Rectal smooth muscle tissue (tissue), 1 donor: ENCODE measurements at regions not wholly inside any gene's neighbourhood (a gene's known extent, or its start where the extent isn't known, plus 50 kb on each side); places are given as distances from the start of the nearest gene placed in this dataset.

ENCODE experiments used
- H3K27ac ChIP-seq: one replicate; pipeline ENCODE4 v1.7.0; 2013; ENCODE audit warnings: low read depth, low read length, inconsistent platforms
- H3K27me3 ChIP-seq: one replicate; pipeline ENCODE4 v1.7.0; 2013; ENCODE audit warnings: low read length; ENCODE audit not compliant: control insufficient read depth, insufficient read depth
- H3K36me3 ChIP-seq: one replicate; pipeline ENCODE4 v1.7.0; 2013; ENCODE audit warnings: low read length; ENCODE audit not compliant: control insufficient read depth, insufficient read depth
- H3K4me1 ChIP-seq: one replicate; pipeline ENCODE4 v1.7.0; 2013; ENCODE audit warnings: low read length; ENCODE audit not compliant: control insufficient read depth, insufficient read depth
- H3K4me3 ChIP-seq: one replicate; pipeline ENCODE4 v1.7.0; 2013; ENCODE audit warnings: low read length
- H3K9ac ChIP-seq: one replicate; pipeline ENCODE4 v1.7.0; 2013; ENCODE audit warnings: low read length

DNA sequence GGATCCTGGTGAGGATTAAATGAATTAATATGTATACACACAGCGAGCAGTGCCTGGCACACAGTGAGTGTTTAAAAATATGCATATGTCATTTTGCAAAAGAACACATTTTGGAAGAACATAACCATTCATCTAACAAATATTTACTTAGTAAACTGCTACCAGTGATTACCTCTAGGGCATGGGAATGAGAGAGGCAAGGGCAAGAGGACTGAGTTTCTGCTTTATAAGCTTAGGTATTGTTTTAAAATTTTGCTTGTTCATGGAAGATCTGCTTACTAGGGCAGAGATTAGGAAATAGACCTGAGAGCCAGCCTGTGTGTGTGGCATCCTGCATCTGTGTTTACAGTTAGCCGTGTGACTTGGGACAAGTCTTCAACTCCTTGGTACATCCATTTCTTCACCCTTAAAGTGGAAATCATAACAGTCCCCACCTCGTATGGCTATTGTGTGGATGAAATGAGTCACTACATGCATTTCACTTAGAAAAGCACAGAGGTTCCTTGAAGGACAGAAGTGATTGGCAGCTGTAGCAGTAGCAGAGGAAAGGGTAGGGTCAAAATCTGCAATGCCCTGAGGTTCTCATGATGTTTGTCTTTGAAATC is 198.5 kb upstream of the FMN2 start:
- Histone ChIP-seq H3K36me3 (no peaks in the 10 kb centered on the region), H3K27me3 (no peaks in the 10 kb centered on the region), H3K27ac (peak overlapping the region; percentile 23), H3K4me3 (no peak overlapping the region), H3K9ac (no peak overlapping the region), H3K4me1 (peaks cover 8% of the 10 kb centered on the region)

DNA sequence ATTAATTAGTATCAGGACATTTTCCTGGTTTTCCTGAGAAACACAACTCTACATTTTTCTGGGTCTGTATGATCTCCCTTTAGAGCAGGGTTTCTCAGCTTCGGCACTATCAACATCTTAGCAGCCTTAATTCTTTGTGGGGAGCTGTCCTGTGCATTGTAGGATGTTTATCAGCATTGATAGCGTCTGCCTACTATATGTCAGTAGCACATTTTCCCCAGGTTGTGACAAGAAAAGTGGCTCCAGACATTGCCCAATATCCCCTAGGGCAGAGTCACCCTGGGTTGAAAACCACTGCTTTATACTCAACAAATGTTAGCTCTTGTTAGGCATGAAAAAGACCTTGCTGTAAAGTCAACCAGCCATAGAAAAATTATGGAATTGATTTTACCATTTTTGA is 195.1 kb upstream of the FMN2 start:
- no peaks in the 10 kb centered on the region for H3K36me3 ChIP-seq
- H3K9ac ChIP-seq: no peak overlapping the region
- H3K27ac ChIP-seq: no peak overlapping the region
- peaks cover 8% of the 10 kb centered on the region for H3K4me1 ChIP-seq
- H3K4me3 ChIP-seq: no peak overlapping the region
- no peaks in the 10 kb centered on the region for H3K27me3 ChIP-seq

DNA sequence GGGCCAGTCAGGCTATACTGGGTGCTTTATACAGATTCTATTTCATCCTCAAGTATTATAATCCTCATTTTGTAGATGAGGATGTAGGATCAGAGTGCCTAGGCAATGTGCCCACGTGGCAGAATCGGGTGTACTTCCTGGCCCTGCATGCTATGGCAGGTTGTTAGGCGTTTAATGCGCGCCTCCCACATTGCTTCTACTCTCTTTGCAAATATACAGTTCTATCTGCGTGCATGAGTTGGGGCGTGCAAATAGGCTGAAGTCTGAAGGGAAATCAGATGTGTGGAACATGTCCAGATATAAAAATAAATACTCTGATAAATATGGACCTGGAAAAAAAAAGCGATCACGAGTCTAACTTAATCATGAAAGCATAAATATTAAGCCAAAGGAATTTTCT is 194.7 kb upstream of the FMN2 start:
- H3K27me3 ChIP-seq: no peaks in the 10 kb centered on the region
- H3K4me1 ChIP-seq: peaks cover 8% of the 10 kb centered on the region
- no peaks in the 10 kb centered on the region for H3K36me3 ChIP-seq
- no peak overlapping the region for H3K4me3 ChIP-seq
- no peak overlapping the region for H3K9ac ChIP-seq
- no peak overlapping the region for H3K27ac ChIP-seq

- Histone ChIP-seq H3K4me1 (peaks cover 6% of the 10 kb centered on the region), H3K36me3 (no peaks in the 10 kb centered on the region), H3K27me3 (no peaks in the 10 kb centered on the region), H3K9ac (no peak overlapping the region), H3K4me3 (no peak overlapping the region), H3K27ac (no peak overlapping the region)
Measured at GRCh38 chr1:239897458-239897857, 194.2 kb upstream of the FMN2 start.

DNA sequence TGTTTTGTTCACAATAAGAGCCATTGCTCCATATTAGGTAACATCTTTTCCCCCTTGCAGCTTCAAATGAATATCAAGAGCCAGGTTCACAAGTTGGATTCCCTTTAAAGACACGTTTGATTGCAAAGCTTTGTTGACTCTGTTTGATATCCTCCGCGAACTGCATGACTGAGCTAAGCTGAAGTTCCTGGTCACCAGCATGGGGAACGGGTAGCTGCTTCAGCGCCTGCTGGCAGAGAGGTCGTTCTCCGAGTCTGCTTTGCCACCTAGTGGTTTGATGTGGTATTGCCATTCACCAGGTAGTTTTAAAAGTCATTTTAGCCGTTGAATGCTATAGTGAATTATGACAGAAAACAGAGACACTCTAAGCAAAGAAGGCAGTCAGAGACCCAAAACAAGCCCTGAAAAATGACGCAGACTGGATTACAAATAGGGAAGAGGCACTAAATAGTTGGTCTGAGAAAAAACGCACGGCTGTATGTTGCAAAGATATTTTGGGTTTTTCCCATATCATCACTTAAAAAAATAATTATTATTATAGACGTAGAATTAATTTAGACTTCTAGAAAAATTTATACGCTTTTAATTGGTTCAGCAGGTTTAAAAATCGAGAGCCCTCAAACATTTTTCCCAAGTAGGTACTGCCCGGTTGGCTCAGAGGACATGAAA is 193.5 kb upstream of the FMN2 start:
- Histone ChIP-seq H3K36me3 (no peaks in the 10 kb centered on the region), H3K27me3 (no peaks in the 10 kb centered on the region), H3K4me1 (peaks cover 2% of the 10 kb centered on the region), H3K4me3 (peak overlapping the region; percentile 35), H3K9ac (no peak overlapping the region), H3K27ac (no peak overlapping the region)

DNA sequence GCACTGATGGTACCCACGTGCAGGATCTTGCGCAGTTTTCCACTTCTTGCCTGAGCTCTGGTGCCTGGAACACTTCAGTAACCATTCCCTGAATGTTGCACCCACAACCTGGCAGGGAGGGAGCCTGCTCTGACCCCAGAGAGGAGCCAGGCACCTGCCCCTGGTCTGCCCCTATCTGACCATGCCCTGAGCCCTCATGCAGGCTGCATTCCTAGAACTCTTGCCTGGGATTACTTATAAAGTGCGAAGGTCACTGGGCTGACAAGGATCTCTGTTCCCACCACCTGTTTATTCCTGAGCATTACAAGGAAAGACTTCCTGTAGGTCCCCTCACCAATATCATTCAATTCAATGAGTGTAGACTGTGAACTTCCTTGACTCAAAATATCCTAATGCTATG is 191.9 kb upstream of the FMN2 start:
- Histone ChIP-seq H3K36me3 (no peaks in the 10 kb centered on the region), H3K27ac (no peak overlapping the region), H3K27me3 (no peaks in the 10 kb centered on the region), H3K9ac (no peak overlapping the region), H3K4me3 (no peak overlapping the region), H3K4me1 (peaks cover 2% of the 10 kb centered on the region)

DNA sequence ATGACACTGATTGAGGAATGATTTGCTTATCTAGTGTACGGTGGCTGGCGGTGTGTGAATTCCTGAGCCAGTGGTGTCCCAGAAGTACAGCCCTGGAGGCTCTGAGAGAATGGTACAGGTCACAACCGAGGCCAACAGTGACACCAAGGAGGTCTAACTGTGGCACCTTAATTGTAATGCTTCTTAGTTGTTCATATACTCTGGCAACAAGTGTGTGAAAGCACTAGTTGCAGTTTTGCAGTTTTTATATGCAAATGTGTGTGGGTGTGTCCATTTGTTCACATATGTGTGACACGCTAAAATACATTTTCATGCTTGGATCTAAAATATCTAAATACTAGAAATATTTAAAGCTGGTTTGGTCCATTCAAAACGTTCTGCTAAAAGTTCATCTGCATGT is 185.3 kb upstream of the FMN2 start:
- Histone ChIP-seq H3K4me3 (no peak overlapping the region), H3K27me3 (no peaks in the 10 kb centered on the region), H3K4me1 (peaks cover 3% of the 10 kb centered on the region), H3K9ac (no peak overlapping the region), H3K36me3 (no peaks in the 10 kb centered on the region), H3K27ac (no peak overlapping the region)

GRCh38 chr1:239909898-239910297 is 181.8 kb upstream of the FMN2 start:
- Histone ChIP-seq H3K27ac (peak overlapping the region; percentile 50), H3K36me3 (no peaks in the 10 kb centered on the region), H3K4me1 (peaks cover 12% of the 10 kb centered on the region), H3K27me3 (no peaks in the 10 kb centered on the region), H3K4me3 (no peak overlapping the region), H3K9ac (no peak overlapping the region)

- Histone ChIP-seq H3K4me3 (no peak overlapping the region), H3K36me3 (no peaks in the 10 kb centered on the region), H3K27me3 (no peaks in the 10 kb centered on the region), H3K4me1 (peaks cover 18% of the 10 kb centered on the region), H3K27ac (peak overlapping the region; percentile 15), H3K9ac (no peak overlapping the region)
Measured at GRCh38 chr1:239912471-239912870, 179.2 kb upstream of the FMN2 start.

GRCh38 chr1:239913141-239913585 is 178.5 kb upstream of the FMN2 start:
- Histone ChIP-seq H3K4me3 (no peak overlapping the region), H3K36me3 (no peaks in the 10 kb centered on the region), H3K27me3 (no peaks in the 10 kb centered on the region), H3K9ac (no peak overlapping the region), H3K27ac (peak overlapping the region; percentile 22), H3K4me1 (peaks cover 18% of the 10 kb centered on the region)

- H3K27me3 ChIP-seq: no peaks in the 10 kb centered on the region
- peak overlapping the region; percentile 34 for H3K27ac ChIP-seq
- no peak overlapping the region for H3K4me3 ChIP-seq
- no peaks in the 10 kb centered on the region for H3K36me3 ChIP-seq
- H3K4me1 ChIP-seq: peaks cover 18% of the 10 kb centered on the region
- H3K9ac ChIP-seq: no peak overlapping the region
Measured at GRCh38 chr1:239914751-239915231, 176.9 kb upstream of the FMN2 start.

DNA sequence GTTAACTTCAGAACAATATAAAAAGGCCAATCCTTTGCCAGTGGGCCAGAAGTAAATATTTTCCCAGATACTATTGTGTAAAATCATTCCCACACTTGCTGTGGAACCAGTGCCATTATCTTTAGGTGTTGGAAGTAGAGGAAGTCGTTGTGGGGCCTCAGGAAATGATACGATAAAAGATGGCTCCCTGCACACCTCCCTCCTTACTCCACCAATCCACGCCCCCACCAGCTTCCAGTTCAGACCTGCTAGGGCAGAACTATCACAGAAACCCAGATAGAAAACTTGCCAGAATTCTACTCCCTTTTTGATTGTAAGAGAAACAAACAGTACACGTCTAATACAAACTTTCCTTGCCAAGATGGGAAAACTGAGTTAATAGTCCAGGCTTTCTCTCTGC is 173.0 kb upstream of the FMN2 start:
- no peak overlapping the region for H3K9ac ChIP-seq
- H3K4me1 ChIP-seq: peaks cover 8% of the 10 kb centered on the region
- no peak overlapping the region for H3K27ac ChIP-seq
- H3K36me3 ChIP-seq: no peaks in the 10 kb centered on the region
- no peaks in the 10 kb centered on the region for H3K27me3 ChIP-seq
- H3K4me3 ChIP-seq: no peak overlapping the region

DNA sequence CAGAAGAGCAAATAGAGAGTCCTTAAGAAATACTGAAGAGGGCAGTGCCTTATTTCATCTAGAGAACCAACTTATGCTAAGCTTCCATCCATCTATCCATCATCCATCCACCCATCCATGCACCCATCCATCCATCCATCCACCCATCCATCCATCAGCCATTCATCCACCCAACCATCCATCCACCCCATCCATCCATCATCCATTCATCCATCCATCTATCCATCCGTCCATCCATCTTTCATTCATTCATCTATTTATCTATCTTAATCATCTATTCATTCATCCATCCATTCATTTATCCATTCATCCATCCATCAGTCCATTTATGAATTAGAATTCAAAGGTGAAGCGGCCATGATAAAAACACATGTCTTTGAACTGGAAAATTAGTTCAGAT is 171.5 kb upstream of the FMN2 start:
- H3K4me1 ChIP-seq: peaks cover 3% of the 10 kb centered on the region
- no peaks in the 10 kb centered on the region for H3K36me3 ChIP-seq
- H3K4me3 ChIP-seq: no peak overlapping the region
- H3K27ac ChIP-seq: no peak overlapping the region
- no peak overlapping the region for H3K9ac ChIP-seq
- H3K27me3 ChIP-seq: no peaks in the 10 kb centered on the region
